ENCODE measurements at regions not wholly inside any gene's neighbourhood (a gene's known extent, or its start where the extent isn't known, plus 50 kb on each side); places are given as distances from the start of the nearest gene placed in this dataset.

DNA sequence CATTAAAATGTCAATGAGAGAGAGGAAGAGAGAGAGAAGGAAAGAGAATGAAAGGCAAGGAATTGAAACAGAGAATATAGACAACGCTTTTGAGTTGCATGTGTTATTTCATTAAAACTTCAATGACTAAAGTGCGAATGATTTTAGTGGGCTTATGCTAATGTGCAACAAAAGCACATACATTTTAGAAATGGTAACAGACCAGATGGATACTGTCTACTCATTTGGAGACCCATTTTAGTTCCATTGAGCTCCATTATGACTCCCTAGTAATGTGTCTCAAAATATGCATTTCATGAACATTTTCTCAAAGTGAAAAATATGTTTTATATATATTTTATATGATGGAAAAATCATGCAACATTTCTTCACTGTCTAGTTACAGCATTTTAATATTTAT, 622.2 kb upstream of the GCFC2 start:
- TF ChIP-seq, protein P1, sequence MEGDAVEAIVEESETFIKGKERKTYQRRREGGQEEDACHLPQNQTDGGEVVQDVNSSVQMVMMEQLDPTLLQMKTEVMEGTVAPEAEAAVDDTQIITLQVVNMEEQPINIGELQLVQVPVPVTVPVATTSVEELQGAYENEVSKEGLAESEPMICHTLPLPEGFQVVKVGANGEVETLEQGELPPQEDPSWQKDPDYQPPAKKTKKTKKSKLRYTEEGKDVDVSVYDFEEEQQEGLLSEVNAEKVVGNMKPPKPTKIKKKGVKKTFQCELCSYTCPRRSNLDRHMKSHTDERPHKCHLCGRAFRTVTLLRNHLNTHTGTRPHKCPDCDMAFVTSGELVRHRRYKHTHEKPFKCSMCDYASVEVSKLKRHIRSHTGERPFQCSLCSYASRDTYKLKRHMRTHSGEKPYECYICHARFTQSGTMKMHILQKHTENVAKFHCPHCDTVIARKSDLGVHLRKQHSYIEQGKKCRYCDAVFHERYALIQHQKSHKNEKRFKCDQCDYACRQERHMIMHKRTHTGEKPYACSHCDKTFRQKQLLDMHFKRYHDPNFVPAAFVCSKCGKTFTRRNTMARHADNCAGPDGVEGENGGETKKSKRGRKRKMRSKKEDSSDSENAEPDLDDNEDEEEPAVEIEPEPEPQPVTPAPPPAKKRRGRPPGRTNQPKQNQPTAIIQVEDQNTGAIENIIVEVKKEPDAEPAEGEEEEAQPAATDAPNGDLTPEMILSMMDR (conservative IDR thresholded peaks at IDR 0.05; ENCODE audit: low read depth, low read length): no peak
- TF ChIP-seq EZH2phosphoT487 (IDR thresholded peaks at IDR 0.05; ENCODE audit: borderline replicate concordance, low read length): no peak
